ENCODE measurements at regions not wholly inside any gene's neighbourhood (a gene's known extent, or its start where the extent isn't known, plus 50 kb on each side); places are given as distances from the start of the nearest gene placed in this dataset.
A peak's percentile ranks its signal among the peaks of the same experiment; 100 is the strongest.

GRCh38 chr7:115229401-115230105, 307.7 kb downstream of the MDFIC start:
- H3K36me3 ChIP-seq (ENCODE audit: control insufficient read depth, insufficient read depth, low read length) = no peaks in the 10 kb centered on the region
- FAIRE-seq (no peak), DNase-seq (ENCODE audit: low read depth) (peak; percentile 12)
- H3K4me3 ChIP-seq (ENCODE audit: low read depth, low read length) = no peak overlapping the region
- no peak for TF ChIP-seq CTCF (IDR thresholded peaks at IDR 0.05; ENCODE audit: insufficient read depth, low read length, severe bottlenecking)
- no peaks in the 10 kb centered on the region for H3K27me3 ChIP-seq (ENCODE audit: control insufficient read depth, insufficient read depth, low read length)

GRCh38 chr7:115227473-115228235, 305.8 kb downstream of the MDFIC start:
- no peaks in the 10 kb centered on the region for H3K27me3 ChIP-seq (ENCODE audit: control insufficient read depth, insufficient read depth, low read length)
- H3K4me3 ChIP-seq (ENCODE audit: low read depth, low read length) = no peak overlapping the region
- DNase-seq (ENCODE audit: low read depth) = no peak
- H3K36me3 ChIP-seq (ENCODE audit: control insufficient read depth, insufficient read depth, low read length) = no peaks in the 10 kb centered on the region
- no peak for TF ChIP-seq CTCF (IDR thresholded peaks at IDR 0.05; ENCODE audit: insufficient read depth, low read length, severe bottlenecking)
- FAIRE-seq = no peak

GRCh38 chr7:115226410-115226809, 304.5 kb downstream of the MDFIC start:
- FAIRE-seq = no peak

DNA sequence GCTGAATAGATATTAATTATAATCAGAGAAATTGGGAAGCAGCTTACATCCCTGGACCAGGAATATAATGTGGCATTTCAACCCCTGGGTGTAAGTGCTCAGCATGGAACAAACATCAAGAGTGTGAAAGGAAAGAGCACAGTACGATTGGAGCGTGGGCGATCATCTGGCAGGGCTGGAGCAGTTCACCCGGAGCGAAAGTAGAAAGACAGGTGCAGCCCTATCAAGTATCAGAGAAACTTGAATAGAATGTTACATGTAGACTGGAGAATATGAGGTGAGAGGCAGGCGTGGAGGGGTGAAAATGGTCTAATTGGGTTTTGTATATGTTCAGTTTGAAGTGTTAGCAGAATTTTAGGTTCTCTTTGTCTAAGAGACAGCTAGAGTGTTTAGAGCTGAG, 303.0 kb downstream of the MDFIC start:
- no peak overlapping the region for H3K4me3 ChIP-seq (ENCODE audit: low read depth, low read length)
- TF ChIP-seq CTCF (IDR thresholded peaks at IDR 0.05; ENCODE audit: insufficient read depth, low read length, severe bottlenecking) = no peak
- no peak for FAIRE-seq

More at GRCh38 chr7:115226410-115226809, 304.5 kb downstream of the MDFIC start:
- TF ChIP-seq CTCF (IDR thresholded peaks at IDR 0.05; ENCODE audit: insufficient read depth, low read length, severe bottlenecking) = no peak
- Histone ChIP-seq H3K36me3 (ENCODE audit: control insufficient read depth, insufficient read depth, low read length) (no peaks in the 10 kb centered on the region), H3K27me3 (ENCODE audit: control insufficient read depth, insufficient read depth, low read length) (no peaks in the 10 kb centered on the region), H3K4me3 (ENCODE audit: low read depth, low read length) (no peak overlapping the region)
- DNase-seq (ENCODE audit: low read depth) = no peak

GRCh38 chr7:115223959-115224358, 302.1 kb downstream of the MDFIC start:
- H3K36me3 ChIP-seq (ENCODE audit: control insufficient read depth, insufficient read depth, low read length) = no peaks in the 10 kb centered on the region
- H3K4me3 ChIP-seq (ENCODE audit: low read depth, low read length) = no peak overlapping the region
- no peaks in the 10 kb centered on the region for H3K27me3 ChIP-seq (ENCODE audit: control insufficient read depth, insufficient read depth, low read length)
- no peak for TF ChIP-seq CTCF (IDR thresholded peaks at IDR 0.05; ENCODE audit: insufficient read depth, low read length, severe bottlenecking)
- DNase-seq (ENCODE audit: low read depth) = no peak
- FAIRE-seq = no peak

More for the DNA sequence above, 303.0 kb downstream of the MDFIC start:
- H3K36me3 ChIP-seq (ENCODE audit: control insufficient read depth, insufficient read depth, low read length) = no peaks in the 10 kb centered on the region
- H3K27me3 ChIP-seq (ENCODE audit: control insufficient read depth, insufficient read depth, low read length) = no peaks in the 10 kb centered on the region
- DNase-seq (ENCODE audit: low read depth) = no peak
